ENCODE measurements at regions not wholly inside any gene's neighbourhood (a gene's known extent, or its start where the extent isn't known, plus 50 kb on each side); places are given as distances from the start of the nearest gene placed in this dataset.
"Not testable (repeated sequence)": the region's sequence is repeated elsewhere in the genome, so short reads cannot be mapped to it uniquely, and the experiment has no call there.

GRCh38 chr18:30705943-30706342, 336.6 kb downstream of the DSC3 start:
- no peak for DNase-seq (ENCODE audit: low spot score)

DNA sequence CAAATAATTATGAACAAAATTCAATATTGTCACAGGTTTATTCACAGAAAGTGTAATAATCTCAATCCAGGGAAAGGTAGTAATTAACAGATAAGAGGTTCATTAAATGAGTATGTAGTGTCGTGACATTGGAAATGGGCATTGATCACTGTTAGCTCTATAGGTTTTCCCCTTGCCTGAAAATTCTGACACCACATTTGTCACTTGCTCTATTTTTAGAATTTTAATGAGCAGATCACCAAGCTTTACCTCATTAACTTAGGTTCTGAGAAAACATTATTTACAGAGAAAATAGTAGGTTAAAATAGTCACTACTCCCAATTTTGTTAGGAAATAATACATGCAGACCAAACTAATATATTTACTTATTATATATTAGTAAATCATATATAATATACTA, 344.0 kb downstream of the DSC3 start:
- DNase-seq (ENCODE audit: low spot score): no peak

GRCh38 chr18:30696201-30696600, 346.3 kb downstream of the DSC3 start:
- DNase-seq (ENCODE audit: low spot score): no peak

GRCh38 chr18:30694773-30695172, 347.8 kb downstream of the DSC3 start:
- DNase-seq (ENCODE audit: low spot score): no peak

DNA sequence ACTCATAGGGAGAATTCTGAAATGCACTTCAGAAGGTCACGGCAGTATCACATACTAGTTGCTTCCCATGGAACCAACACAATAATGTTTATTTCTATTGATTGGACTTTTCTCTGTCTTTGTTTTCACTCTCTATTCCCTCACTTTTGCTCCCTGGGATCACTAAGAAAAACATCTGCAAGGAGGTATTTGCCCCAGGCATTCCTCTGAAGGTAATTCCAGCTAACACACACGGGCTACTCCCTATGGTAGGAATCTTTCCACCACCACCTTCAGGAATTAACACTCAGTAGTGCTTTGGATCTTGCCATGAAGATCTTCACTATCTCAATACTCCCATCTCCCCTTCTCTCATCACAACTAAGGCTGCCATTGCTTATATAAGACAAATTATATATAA, 353.3 kb downstream of the DSC3 start:
- DNase-seq (ENCODE audit: low spot score): no peak

DNA sequence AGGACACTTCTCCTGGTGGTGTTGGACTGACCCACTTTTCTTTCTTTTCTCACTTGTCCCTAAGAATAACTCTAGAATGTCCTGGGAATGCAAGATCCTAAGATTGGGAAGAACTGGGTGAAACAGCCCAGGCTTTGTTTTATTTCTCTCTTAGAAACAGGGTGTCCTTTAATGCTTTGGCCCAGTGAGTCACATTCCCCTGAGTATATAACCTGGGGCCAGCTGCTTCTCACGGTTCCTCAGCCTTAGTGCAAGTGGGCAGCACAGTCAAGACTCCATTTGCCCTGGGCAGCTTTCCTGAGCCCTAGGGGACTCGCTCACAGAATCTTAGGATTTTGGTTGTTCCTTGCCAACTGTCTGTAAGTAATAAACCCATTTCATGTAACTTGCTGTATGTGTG, 355.0 kb downstream of the DSC3 start:
- no peak for DNase-seq (ENCODE audit: low spot score)

- DNase-seq (ENCODE audit: low spot score): no peak
Observed at GRCh38 chr18:30684825-30685481, 357.6 kb downstream of the DSC3 start.

- no peak for DNase-seq (ENCODE audit: low spot score)
Observed at GRCh38 chr18:30683836-30684235, 358.7 kb downstream of the DSC3 start.

DNA sequence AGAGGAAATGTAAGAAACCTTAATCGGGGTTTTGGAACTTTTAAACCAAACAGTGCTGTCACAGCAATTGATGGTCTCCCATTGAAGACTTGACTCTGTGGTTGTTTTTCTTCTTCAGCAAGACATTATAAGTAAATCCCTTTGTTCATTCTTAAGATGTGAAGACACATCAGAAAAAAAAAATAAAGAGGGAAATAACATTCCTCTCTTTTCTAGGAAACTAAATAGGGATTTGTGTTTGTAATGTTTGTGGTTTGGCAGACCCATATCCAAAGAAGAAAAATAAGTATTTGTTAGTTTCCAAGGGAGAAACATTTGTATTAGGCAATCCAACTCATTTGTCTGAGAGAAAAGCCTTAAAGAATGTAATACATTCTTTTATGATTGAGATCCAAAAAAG, 359.9 kb downstream of the DSC3 start:
- no peak for DNase-seq (ENCODE audit: low spot score)

GRCh38 chr18:30679285-30679930, 363.1 kb downstream of the DSC3 start:
- DNase-seq (ENCODE audit: low spot score): no peak

DNA sequence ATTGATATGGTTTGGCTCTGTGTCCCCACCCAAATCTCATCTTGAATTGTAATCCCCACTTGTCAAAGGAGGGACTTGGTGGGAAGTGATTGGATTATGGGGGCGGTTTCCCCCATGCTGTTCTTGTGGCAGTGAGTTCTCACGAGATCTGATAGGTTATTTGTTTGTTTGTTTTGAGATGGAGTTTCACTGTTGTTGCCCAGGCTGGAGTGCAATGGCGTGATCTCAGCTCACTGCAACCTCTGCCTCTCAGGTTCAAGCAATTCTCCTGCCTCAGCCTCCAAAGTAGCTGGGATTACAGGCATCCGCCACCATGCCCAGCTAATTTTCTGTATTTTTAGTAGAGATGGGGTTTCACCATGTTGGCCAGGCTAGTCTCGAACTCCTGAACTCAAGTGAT, 364.7 kb downstream of the DSC3 start:
- DNase-seq (ENCODE audit: low spot score): not testable (repeated sequence)

GRCh38 chr18:30676053-30676480, 366.5 kb downstream of the DSC3 start:
- DNase-seq (ENCODE audit: low spot score): no peak

DNA sequence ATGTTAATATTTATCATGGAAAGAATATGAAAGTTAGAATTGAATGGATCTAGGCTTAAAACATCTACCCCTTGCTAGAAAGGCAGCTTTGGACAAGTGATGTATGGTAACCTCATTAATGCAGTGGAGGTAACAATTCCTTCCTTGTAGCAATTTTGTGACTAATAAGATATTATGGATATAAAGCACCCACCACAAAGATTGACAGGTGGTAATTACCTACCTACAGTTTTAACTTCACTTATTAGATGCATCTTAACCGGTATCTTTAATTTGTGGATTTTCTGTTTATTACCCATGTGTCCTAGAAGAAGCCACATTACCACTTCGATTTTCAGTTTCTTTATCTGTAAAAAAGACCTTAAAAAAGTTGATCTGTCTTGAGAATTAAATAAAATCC, 367.0 kb downstream of the DSC3 start:
- DNase-seq (ENCODE audit: low spot score): no peak

GRCh38 chr18:30675072-30675471, 367.5 kb downstream of the DSC3 start:
- no peak for DNase-seq (ENCODE audit: low spot score)

GRCh38 chr18:30674596-30674995, 367.9 kb downstream of the DSC3 start:
- no peak for DNase-seq (ENCODE audit: low spot score)

DNA sequence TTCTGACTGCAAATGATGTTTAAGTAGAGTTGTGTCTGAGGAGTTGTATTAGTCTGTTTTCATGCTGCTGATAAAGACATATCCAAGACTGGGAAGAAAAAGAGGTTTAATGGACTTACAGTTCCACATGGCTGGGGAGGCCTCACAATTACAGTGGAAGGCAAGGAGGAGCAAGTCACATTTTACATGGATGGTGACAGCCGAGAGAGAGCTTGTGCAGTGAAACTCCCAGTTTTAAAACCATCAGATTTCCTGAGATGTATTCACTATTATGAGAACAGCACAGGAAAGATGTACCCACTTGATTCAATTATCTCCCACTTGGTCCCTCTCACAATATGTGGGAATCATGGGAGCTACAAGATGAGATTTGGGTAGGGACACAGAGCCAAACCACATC, 370.1 kb downstream of the DSC3 start:
- not testable (repeated sequence) for DNase-seq (ENCODE audit: low spot score)

DNA sequence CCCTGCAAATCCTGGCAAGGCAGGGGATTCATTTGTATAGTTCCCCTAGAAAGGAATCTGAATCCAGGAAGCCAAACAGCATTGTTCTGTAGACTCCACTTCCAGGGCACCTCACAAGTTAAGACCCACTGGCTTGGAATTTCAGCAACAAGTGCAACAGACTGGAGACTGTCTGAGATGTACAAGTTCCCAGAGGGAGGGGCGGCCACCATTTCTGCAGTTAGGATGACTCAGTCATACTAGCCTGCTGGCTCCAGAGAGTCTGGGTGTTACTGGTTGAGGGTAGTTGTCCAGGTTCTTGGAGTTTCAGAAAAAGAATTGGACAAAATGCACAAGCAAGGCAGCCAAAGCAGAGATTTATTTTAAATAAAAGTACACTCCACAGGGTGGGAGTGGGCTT, 384.2 kb downstream of the DSC3 start:
- no peak for DNase-seq (ENCODE audit: low spot score)

GRCh38 chr18:30652387-30652786, 390.2 kb downstream of the DSC3 start:
- DNase-seq (ENCODE audit: low spot score): no peak

- DNase-seq (ENCODE audit: low spot score): no peak
Observed at GRCh38 chr18:30650499-30650898, 392.0 kb downstream of the DSC3 start.

DNA sequence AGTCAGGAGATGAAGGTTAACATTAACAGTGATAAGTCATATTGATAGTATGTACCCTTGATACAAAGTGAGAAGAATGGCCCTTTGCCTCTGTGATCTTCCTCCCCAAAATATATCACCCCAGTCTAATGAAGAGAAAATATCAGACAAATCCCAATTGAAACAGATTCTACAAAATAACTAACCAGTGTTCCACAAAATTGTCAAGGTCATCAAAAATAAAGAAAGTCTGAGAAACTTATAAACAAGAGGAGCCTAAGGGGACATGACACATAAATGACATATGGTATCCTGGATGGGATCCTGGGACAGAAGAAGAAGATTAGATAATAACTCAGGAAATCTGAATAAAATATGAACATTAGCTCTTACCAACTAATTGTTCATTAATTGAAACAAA, 398.4 kb downstream of the DSC3 start:
- DNase-seq (ENCODE audit: low spot score): no peak

DNA sequence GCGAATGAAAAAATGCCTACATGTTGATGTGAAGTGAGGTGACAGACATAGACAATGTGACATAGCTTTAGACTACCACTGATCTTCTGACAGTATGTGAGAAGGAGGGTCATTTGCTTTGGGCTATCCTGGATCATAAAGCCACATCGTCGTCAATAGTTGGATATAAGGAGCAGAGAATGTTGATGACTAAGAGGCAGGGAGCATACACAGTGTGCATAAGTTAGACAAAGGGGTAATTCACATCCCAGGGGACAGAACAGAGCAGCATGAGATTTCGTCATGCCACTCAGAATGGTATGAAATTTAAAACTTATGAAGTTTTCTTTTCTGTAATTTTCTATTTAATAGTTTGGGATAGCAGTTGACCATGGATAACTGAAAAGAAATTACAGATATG, 403.2 kb downstream of the DSC3 start:
- DNase-seq (ENCODE audit: low spot score): no peak

DNA sequence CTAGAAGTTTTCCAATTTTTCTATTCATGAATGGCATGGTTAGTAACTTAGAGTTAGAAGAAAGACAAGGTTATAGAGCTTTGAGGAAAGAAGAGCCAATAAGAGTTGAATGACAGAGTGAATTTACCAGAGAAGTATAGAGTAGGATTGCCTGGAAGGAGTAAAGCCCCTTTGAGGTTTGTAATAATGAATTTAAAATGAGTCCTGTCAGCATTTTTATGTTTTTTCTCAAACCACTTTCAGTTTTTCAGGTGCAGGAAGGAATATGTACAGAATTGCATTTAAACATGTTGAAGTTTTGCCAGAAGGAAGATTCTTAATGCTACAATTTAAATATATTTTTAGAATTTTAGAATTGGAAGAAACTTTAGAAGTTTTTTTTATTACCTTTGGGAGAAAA, 408.3 kb downstream of the DSC3 start:
- no peak for DNase-seq (ENCODE audit: low spot score)

GRCh38 chr18:30632071-30632698, 410.4 kb downstream of the DSC3 start:
- no peak for DNase-seq (ENCODE audit: low spot score)
